Erythroblast (primary cell): ENCODE measurements at regions not wholly inside any gene's neighbourhood (a gene's known extent, or its start where the extent isn't known, plus 50 kb on each side); places are given as distances from the start of the nearest gene placed in this dataset.

Experiments used
- DNase-seq, 2 experiments: peaks; one replicate each; lab custom pipeline; 2025; lab: John Stamatoyannopoulos, UW
- GATA1 ChIP-seq: IDR thresholded peaks from 2 replicates; pipeline ENCODE4 v1.6.1; 2011; ENCODE audit warnings: low read depth, mild to moderate bottlenecking, control low read depth, low read length, moderate library complexity
- POLR2A ChIP-seq: IDR thresholded peaks from 2 replicates; pipeline ENCODE4 v1.6.1; 2011; ENCODE audit warnings: mild to moderate bottlenecking, low read length

DNA sequence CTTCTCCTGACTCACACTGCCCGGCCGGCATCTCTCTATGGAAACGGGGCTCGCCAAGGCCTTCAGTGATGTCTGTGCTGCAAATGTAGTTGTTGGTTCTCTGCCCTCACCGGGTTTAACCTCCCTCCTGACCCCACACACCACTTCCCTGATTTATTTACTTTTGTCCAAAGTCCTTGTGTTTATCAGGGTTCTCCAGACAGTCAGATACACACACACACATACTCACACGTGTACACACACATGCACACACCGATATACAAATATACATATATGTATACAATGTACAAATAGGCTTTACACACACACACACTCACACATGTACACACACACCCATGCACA lies 647.0 kb downstream of the BRD1 start:
- DNase-seq, result no peak
- TF ChIP-seq GATA1 (no peak), POLR2A (no peak)

DNA sequence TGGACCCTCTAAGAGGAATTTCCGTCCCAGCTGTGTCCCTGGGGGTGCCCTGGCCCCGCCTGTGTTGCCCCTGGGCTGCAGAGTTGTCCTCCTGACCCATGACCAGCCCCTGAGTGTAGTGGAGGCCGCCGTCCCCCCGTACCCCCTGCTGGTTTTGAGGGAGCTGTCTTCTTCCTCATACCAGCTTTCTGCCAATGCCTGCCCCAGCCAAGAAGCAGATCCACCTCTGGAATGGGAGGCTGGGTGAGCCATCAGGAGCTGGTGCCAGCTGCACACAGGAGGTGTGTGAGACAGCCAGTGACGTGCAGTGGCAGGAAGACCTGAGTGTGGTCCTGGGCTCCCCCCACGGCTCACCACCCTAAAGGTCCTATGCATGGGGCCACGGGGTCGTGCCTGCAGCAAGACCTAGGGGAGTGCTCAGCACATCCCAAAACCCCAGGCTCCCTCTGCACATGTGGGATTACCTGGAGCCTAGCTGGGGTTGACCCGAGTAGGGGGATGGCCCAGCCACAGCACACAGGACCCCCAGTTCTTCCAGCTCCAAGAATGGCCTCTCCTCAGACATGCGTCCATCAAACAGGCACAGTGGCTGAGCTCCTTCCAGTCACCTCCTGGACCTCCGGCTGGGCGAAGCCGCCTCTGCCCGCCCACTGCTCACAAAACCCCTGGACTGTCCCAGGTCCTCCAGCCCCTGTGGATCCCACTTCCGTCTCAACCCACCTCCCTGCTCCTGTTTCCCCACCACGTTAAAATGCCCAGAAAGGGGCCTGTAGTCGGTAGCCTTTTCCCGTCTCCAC lies 647.6 kb downstream of the BRD1 start:
- DNase-seq, result no peak
- no peak for TF ChIP-seq GATA1
- no peak for TF ChIP-seq POLR2A

DNA sequence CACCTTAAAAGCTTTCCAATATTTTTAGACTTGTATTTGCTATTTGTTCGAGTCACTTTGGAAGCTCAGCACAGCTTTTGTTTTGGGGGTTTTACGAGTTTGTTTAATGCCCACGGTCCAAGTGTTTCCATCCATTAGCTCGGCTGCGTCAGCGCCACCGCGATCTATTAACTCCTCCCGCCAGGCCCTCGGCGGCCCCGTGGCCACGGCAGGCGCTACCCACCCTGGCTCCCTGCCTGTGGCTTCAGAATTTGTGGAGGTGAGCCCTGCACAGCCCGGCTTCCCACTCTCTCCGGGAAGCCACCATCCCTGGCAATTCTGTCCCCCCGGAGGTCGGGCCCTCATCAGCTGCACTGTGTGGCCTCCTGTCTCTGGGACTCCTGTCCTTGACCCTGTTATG lies 648.5 kb downstream of the BRD1 start:
- DNase-seq, result no peak
- TF ChIP-seq POLR2A (no peak), GATA1 (no peak)

DNA sequence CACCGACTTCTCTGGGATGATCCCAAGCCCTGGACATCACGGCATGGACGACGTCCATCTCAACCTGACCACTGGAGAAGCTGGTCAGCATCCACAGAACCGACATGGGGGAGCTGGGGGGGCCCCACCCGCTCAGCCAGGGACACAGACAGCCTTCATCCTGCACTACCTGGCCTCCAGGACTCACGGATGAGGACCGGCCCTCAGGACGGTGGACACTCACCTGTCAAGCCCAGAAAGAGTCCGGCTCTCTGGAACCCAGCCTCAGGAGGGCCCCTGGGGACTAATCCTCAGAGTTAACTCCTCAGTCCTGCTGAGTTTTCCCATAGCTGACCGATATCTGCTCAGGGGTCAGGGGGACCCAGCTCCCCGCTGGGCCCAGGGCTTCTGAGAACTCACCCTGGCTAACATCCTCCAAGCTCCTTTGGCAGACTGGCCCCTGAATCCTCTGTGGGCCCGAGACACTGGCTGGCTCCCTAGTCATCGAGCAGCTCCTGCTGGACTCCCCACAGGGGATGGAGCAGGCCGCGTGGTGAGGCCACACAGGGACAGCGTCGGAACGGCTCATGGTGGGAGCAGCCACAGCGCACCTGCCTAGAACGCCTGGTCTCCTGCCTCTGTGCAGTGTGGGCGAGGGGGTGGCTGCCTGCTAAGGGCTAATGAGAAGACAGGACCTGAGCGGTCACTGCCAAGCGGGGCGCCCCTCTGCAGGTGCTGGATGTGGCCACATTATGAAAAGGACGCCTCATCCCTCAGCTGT lies 649.2 kb downstream of the BRD1 start:
- TF ChIP-seq GATA1, result no peak
- no peak for TF ChIP-seq POLR2A

DNA sequence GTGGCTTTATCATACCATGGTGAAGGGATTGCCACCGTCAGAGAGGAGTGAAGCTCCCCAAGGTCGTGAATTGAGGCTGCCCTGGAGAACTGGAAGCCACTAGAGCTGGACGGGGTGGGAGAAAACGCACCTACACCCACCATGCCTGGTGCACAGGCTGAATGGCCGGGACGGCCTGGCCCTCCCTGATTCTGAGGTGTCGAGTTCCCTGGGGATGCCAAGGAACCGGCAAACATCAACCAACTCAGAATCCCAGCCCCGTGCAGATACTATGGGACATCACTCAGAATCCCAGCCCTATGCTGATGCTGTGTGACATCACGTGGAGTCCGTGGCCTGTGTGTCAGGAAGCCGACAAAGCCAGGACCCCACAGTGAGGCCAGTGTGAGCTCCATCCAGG lies 650.0 kb downstream of the BRD1 start:
- no peak for DNase-seq
- TF ChIP-seq GATA1 (no peak), POLR2A (no peak)

More for the DNA sequence above, 649.2 kb downstream of the BRD1 start:
- no peak for DNase-seq

DNA sequence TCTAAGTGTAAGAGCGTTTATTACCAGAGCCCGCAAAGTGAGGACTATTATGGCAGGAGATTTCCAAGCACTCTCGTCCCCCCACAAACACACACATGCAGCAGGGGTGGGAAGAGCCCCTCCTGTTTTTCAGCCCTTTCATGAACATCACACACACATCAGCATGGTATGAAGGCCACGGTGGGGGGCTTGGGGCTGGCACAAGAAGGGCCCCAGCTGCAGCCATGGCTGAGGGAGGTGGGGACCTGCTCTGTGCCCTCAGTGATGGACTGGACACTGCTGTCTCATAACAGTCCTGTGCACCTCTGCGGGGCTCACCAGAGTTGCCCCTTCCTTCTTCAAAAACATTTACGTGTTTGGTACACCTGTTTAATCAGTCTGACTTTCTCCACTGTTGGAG lies 650.7 kb downstream of the BRD1 start:
- DNase-seq, result no peak
- no peak for TF ChIP-seq POLR2A
- TF ChIP-seq GATA1, result no peak

DNA sequence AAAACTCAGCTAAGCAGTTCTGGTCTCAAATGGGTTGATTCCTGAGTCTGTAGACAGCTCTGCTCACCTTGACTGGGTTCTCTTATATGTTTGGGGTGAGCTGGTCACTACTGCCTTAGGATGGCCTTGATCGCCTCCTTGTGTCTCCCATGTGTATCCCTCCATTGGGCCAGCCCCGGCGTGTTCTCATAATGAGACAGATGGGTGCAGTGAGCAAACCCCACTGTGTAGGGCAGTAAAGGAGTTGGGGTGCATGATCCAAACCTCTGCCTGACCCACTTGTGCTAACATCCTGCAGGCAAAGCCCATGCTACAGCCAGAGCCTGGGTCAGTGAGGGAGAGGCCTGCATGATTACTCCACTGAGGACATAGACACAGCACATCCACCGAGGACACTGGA lies 657.6 kb downstream of the BRD1 start:
- DNase-seq, result no peak
- no peak for TF ChIP-seq POLR2A
- TF ChIP-seq GATA1, result no peak

DNA sequence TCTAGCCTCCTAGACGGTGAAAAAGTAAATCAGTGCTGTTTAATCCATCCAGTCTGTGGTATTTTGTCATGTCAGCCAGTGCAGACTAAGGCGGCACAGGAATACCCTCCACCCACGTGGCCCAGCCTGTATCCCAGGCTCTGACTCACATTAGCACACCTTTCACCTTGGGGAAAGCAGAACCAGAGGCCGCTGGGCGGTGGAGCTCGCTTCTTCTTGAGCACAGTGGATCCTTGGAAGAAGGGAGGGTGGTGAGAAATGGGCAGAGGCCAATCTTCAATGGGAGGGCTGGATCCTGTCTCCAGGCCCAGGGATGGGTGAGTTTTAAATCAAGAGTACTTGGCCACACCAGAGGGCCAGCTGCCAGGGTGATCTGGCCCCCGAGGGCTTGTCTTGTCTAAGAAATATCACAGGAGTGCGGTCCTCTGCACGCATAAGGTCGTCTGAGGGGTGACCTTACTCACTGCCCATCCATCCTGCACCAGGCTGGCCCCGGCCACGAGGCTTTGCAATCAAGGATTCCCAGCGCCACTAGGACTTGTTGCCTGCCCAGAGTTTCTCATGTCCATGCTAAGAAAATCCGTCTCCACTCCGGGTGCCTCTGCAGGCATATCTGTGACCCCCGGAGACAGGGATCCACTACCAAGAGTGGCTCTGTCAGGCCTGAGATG lies 658.5 kb downstream of the BRD1 start:
- TF ChIP-seq POLR2A, result no peak
- TF ChIP-seq GATA1, result no peak
- DNase-seq, result no peak

DNA sequence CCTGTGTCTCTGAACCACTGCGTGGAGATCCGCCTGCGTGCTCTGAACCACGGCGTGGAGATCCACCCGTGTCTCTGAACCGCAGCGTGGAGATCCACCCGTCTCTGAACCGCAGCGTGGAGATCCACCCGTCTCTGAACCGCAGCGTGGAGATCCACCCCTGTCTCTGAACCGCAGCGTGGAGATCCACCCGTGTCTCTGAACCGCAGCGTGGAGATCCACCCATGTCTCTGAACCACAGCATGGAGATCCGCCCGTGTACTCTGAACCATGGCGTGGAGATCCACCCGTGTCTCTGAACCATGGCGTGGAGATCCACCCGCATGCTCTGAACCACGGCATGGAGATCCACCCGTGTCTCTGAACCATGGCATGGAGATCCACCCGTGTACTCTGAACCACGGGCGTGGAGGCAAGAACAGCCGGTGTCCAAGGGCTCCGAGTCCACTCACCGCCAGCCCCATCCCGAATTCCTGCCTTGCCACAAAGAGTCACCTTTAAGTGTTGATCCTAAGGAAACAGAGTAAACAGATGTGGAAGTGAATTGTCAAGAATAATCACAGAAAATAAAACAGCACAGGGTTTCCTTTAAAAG lies 659.4 kb downstream of the BRD1 start:
- no peak for DNase-seq
- TF ChIP-seq GATA1 (no peak), POLR2A (no peak)

DNA sequence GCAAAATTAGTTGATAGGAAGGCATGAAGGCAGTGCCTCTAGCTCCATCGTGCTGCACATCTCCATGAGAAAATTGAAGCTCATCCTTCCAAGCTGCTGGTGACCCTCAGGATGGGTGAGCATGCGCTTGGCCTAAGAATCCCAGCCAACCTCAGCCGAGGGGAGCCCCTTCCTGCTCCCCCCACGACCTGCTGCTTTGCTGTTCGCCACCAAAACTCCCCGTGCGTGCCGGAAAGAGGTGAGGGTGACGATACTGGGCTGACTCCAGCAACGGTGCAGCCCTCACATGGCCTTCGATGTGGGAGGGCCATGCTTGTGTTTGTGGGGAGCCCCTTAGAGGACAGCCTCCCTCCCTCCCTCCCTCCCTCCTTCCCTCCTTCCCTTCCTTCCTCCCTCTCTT lies 660.9 kb downstream of the BRD1 start:
- DNase-seq, result no peak
- no peak for TF ChIP-seq POLR2A
- no peak for TF ChIP-seq GATA1

DNA sequence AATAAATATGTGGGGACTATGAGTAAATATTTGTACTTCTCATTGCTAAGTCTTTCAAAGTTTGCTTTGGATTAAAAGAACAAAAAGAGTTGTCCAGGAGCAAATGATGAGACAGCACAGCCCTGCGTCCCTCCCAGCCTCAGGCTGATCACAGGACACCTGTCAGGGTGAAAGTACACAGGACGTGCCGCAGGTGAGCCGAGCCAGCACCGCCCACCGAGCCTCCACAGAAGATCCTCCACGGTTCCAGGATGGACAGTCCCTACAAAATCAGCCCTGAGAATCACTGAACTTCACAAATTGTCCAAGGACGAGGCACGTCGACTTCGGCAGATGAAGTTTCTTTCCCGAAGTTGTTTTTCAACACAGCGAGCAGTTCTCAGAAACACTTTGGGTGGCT lies 661.5 kb downstream of the BRD1 start:
- no peak for DNase-seq
- TF ChIP-seq POLR2A (no peak), GATA1 (no peak)

DNA sequence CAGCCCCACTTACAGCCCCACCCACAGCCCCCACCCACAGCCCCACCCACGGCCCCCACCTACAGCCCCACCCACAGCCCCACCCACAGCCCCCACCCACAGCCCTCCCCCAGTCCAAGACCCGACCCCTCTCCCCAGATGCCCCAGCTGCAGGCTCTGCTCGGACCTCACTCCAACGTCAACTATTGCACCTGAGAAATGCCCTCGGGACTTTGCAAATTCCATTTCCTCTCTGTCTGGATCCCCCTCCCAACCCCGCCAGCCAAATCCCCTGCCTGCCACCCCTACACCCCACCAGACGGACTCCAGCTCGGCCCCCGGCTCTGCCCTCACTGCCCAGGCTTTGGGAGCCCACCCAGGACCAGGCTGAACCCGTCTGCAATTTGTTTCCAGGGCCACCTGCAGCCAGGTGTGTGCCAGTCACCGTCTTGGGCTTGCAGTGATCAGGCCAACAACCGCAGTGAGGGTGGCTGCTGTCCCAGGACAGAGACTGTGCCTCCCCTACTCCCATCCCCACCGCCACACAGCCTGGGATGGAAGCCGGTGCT lies 662.8 kb downstream of the BRD1 start:
- DNase-seq, result no peak
- TF ChIP-seq GATA1, result no peak
- no peak for TF ChIP-seq POLR2A

DNA sequence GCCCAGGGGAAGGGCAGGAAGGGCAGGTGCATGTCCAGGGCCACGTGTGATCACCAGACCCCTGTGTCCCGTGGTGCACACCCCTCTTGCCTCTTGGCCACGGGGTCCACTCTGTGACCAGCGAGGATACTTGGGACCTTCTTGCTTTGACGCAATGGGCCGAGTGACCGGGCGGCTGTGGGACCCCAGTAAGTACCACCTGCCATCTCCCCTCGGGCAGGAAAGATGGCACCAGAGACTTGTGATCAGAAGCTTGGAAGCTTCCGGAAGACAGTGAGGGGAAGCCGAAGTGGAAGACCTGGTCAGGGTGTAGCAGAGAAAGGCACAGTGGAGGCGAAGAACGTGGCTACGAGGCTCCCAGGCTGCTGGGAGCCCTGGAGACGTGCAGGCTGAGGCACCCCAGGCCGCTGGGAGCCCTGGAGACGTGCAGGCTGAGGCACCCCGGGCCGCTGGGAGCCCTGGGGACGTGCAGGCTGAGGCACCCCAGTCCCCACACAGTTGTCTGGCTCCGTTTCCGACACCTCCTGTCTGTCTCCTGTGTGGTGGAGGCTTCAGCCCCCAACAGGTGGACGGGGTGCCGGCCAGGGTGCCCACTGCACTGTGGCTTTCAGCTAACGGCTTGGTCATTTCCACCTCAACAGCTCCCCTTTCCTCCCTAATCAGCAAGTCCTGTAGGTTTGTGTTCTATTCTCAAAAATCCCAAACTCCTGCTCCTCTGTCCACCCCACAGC lies 663.5 kb downstream of the BRD1 start:
- DNase-seq, result no peak
- TF ChIP-seq POLR2A (no peak), GATA1 (no peak)
